H1 (cell line): ENCODE measurements at regions not wholly inside any gene's neighbourhood (a gene's known extent, or its start where the extent isn't known, plus 50 kb on each side); places are given as distances from the start of the nearest gene placed in this dataset.
A peak's percentile ranks its signal among the peaks of the same experiment; 100 is the strongest.

Experiments used
- CTCF ChIA-PET: fragments of 300-600 bp; sonication (Branson Sonifier 250); formaldehyde crosslinking; loops from one replicate; lab custom pipeline; 2021; ENCODE audit not compliant: partially characterized antibody; lab: Charles Lee
- POLR2A ChIA-PET: fragments of 300-600 bp; sonication (Branson Sonifier 250); formaldehyde crosslinking; loops from one replicate; lab custom pipeline; 2021; ENCODE audit warnings: inconsistent platforms; ENCODE audit not compliant: partially characterized antibody; lab: Charles Lee
- DNase-seq, 2 experiments: peaks; one replicate each; pipeline versions ENCODE4 v3.0.0 to v3.0.0-alpha.2; 2010 to 2022; ENCODE audit warnings: low spot score in 2 of 2, low read depth in 1 of 2, mixed read lengths in 1 of 2
- FAIRE-seq: peaks from 2 replicates; lab custom pipeline; 2011; peaks lifted over from hg19 to GRCh38; lab: Jason Lieb, UNC
- H2AFZ ChIP-seq: 2 replicates; pipeline ENCODE4 v1.8.1; 2012; ENCODE audit warnings: low read length, inconsistent platforms
- H2AK5ac ChIP-seq: 2 replicates; pipeline ENCODE4 v1.6.1; 2013; ENCODE audit warnings: low read depth, low read length
- H2BK120ac ChIP-seq: replicated peaks from 2 replicates; pipeline ENCODE3; 2013; ENCODE audit warnings: low read depth, low read length, inconsistent platforms
- H2BK12ac ChIP-seq: 2 replicates; pipeline ENCODE4 v1.6.1; 2013; ENCODE audit warnings: low read depth, low read length
- H2BK15ac ChIP-seq: 2 replicates; pipeline ENCODE4 v1.6.1; 2013; ENCODE audit warnings: low read length
- H2BK20ac ChIP-seq: 2 replicates; pipeline ENCODE4 v1.6.1; 2013; ENCODE audit warnings: low read length
- H2BK5ac ChIP-seq: 2 replicates; pipeline ENCODE4 v1.6.1; 2013; ENCODE audit warnings: low read depth, low read length
- H3K14ac ChIP-seq: 2 replicates; pipeline ENCODE4 v1.6.1; 2013; ENCODE audit warnings: inconsistent platforms; ENCODE audit not compliant: insufficient read length
- H3K18ac ChIP-seq: 2 replicates; pipeline ENCODE4 v1.6.1; 2013; ENCODE audit warnings: low read length; ENCODE audit errors: extremely low read depth
- H3K23ac ChIP-seq: 2 replicates; pipeline ENCODE4 v1.6.1; 2013; ENCODE audit warnings: inconsistent platforms; ENCODE audit not compliant: insufficient read length
- H3K23me2 ChIP-seq: 2 replicates; pipeline ENCODE4 v1.6.1; 2013; ENCODE audit warnings: low read depth, low read length
- H3K27ac ChIP-seq: 2 replicates; pipeline ENCODE4 v1.6.1; 2011; ENCODE audit warnings: low read depth, low read length, inconsistent platforms
- H3K27me3 ChIP-seq, 4 experiments: replicated peaks in 1 of 4; 1 replicate in 1 of 4; 2 replicates in 3 of 4; pipeline versions ENCODE4 v1.6.1 to v1.8.1; 2011 to 2013; ENCODE audit warnings: low read length in 3 of 4, mild to moderate bottlenecking in 3 of 4, inconsistent platforms in 2 of 4, mixed read lengths in 2 of 4, moderate library complexity in 1 of 4; ENCODE audit not compliant: control insufficient read depth in 3 of 4, insufficient read depth in 3 of 4; ENCODE audit errors: extremely low read depth in 1 of 4
- H3K36me3 ChIP-seq, 4 experiments: 2 replicates each; pipeline versions ENCODE4 v1.6.1 to v1.8.1; 2011 to 2013; ENCODE audit warnings: mild to moderate bottlenecking in 4 of 4, low read length in 3 of 4, moderate library complexity in 2 of 4, control low read depth in 1 of 4, inconsistent platforms in 1 of 4; ENCODE audit not compliant: insufficient read depth in 4 of 4, control insufficient read depth in 2 of 4
- H3K4ac ChIP-seq: replicated peaks from 2 replicates; pipeline ENCODE3; 2013; ENCODE audit warnings: low read length, low read depth, mixed read lengths, inconsistent platforms; ENCODE audit not compliant: insufficient read length
- H3K4me1 ChIP-seq, 4 experiments: replicated peaks in 1 of 4; 1 replicate in 1 of 4; 2 replicates in 3 of 4; pipeline versions ENCODE4 v1.6.1 to v1.8.1; 2011 to 2013; ENCODE audit warnings: low read length in 3 of 4, inconsistent platforms in 2 of 4, mixed read lengths in 1 of 4; ENCODE audit not compliant: insufficient read depth in 4 of 4, control insufficient read depth in 3 of 4
- H3K4me2 ChIP-seq, 2 experiments: 2 replicates each; pipeline versions ENCODE4 v1.6.1 to v1.8.1; 2011 to 2013; ENCODE audit warnings: low read depth in 2 of 2, low read length in 2 of 2, control low read depth in 1 of 2, inconsistent platforms in 1 of 2, mild to moderate bottlenecking in 1 of 2; ENCODE audit not compliant: insufficient read depth in 1 of 2
- H3K4me3 ChIP-seq, 4 experiments: fragments of 200-600, 300-600 bp in 1 of 4; sonication (generic), shearing (Covaris generic), sonication (Bioruptor Twin) in 1 of 4; 2 replicates each; pipeline versions ENCODE4 v1.5.1 to v1.8.1; 2011 to 2016; ENCODE audit warnings: low read length in 4 of 4, low read depth in 3 of 4, control low read depth in 2 of 4, inconsistent platforms in 2 of 4, mild to moderate bottlenecking in 2 of 4, mixed read lengths in 1 of 4, moderate library complexity in 1 of 4; ENCODE audit not compliant: insufficient read depth in 2 of 4; ENCODE audit errors: extremely low read depth in 1 of 4
- H3K56ac ChIP-seq: replicated peaks from 2 replicates; pipeline ENCODE3; 2013; ENCODE audit warnings: low read depth, mild to moderate bottlenecking, mixed read lengths, low read length, inconsistent platforms; ENCODE audit not compliant: insufficient read length
- H3K79me1 ChIP-seq: 2 replicates; pipeline ENCODE4 v1.6.1; 2013; ENCODE audit warnings: low read depth, low read length, control low read depth
- H3K79me2 ChIP-seq, 2 experiments: 2 replicates each; pipeline versions ENCODE4 v1.6.1 to v1.8.1; 2012 to 2013; ENCODE audit warnings: low read length in 2 of 2, mild to moderate bottlenecking in 2 of 2, inconsistent platforms in 1 of 2; ENCODE audit not compliant: insufficient read depth in 2 of 2, control insufficient read depth in 1 of 2
- H3K9ac ChIP-seq, 4 experiments: replicated peaks in 1 of 4; 1 replicate in 1 of 4; 2 replicates in 3 of 4; pipeline versions ENCODE4 v1.6.1 to v1.8.1; 2011 to 2013; ENCODE audit warnings: low read depth in 3 of 4, low read length in 3 of 4, control low read depth in 2 of 4, mild to moderate bottlenecking in 2 of 4, moderate library complexity in 2 of 4, inconsistent platforms in 1 of 4; ENCODE audit errors: extremely low read depth in 1 of 4
- H3K9me3 ChIP-seq, 2 experiments: 2 replicates each; pipeline versions ENCODE4 v1.6.1 to v1.8.1; 2012 to 2013; ENCODE audit warnings: mild to moderate bottlenecking in 2 of 2, moderate library complexity in 2 of 2, control low read depth in 1 of 2, inconsistent platforms in 1 of 2, low read depth in 1 of 2, low read length in 1 of 2, mixed read lengths in 1 of 2; ENCODE audit not compliant: insufficient read depth in 2 of 2
- H4K20me1 ChIP-seq, 2 experiments: replicated peaks in 1 of 2; 2 replicates each; pipeline versions ENCODE3 to v1.8.1; 2011 to 2013; ENCODE audit warnings: inconsistent platforms in 2 of 2, low read length in 2 of 2, mild to moderate bottlenecking in 1 of 2; ENCODE audit not compliant: insufficient read depth in 2 of 2, control insufficient read depth in 1 of 2
- H4K5ac ChIP-seq: 2 replicates; pipeline ENCODE4 v1.6.1; 2013; ENCODE audit warnings: low read length, low read depth, mixed read lengths, inconsistent platforms; ENCODE audit not compliant: insufficient read length
- H4K8ac ChIP-seq: 2 replicates; pipeline ENCODE4 v1.8.0; 2013; ENCODE audit warnings: mild to moderate bottlenecking, moderate library complexity, low read length, inconsistent platforms; ENCODE audit not compliant: insufficient read depth; ENCODE audit errors: extremely low read depth
- H4K91ac ChIP-seq: replicated peaks from 2 replicates; pipeline ENCODE3; 2013; ENCODE audit warnings: low read length, mixed read lengths, inconsistent platforms; ENCODE audit not compliant: insufficient read length
- CHD1 ChIP-seq: IDR thresholded peaks from 2 replicates; pipeline ENCODE4 v1.6.1; 2012; ENCODE audit warnings: low read depth, low read length, improper control_type of control experiment
- NANOG ChIP-seq: IDR thresholded peaks from 2 replicates; pipeline ENCODE4 v1.6.1; 2011; ENCODE audit warnings: low read length, low read depth, mild to moderate bottlenecking, inconsistent platforms; ENCODE audit not compliant: insufficient read depth, poor library complexity, severe bottlenecking
- TEAD4 ChIP-seq: IDR thresholded peaks from 2 replicates; pipeline ENCODE4 v1.6.1; 2012; ENCODE audit warnings: low read depth, low read length, inconsistent platforms, mixed read lengths

- Histone ChIP-seq H4K8ac (no peak overlapping the region), H3K27me3 (no peaks in the 10 kb centered on the region), H2BK20ac (no peak overlapping the region), H3K4me3 (no peak overlapping the region), H2AFZ (no peak overlapping the region), H2AK5ac (no peak overlapping the region), H3K9me3 (no peaks in the 10 kb centered on the region), H3K36me3 (no peaks in the 10 kb centered on the region), H3K23ac (no peak overlapping the region), H3K18ac (no peak overlapping the region), H2BK120ac (no peak overlapping the region), H3K4me1 (no peaks in the 10 kb centered on the region; a peak in 1 of 7 replicates), H3K23me2 (no peaks in the 10 kb centered on the region), H3K27ac (no peak overlapping the region), H2BK5ac (no peak overlapping the region), H4K5ac (no peak overlapping the region), H3K4me2 (no peak overlapping the region), H3K79me1 (no peaks in the 10 kb centered on the region), H4K20me1 (no peaks in the 10 kb centered on the region), H2BK12ac (no peak overlapping the region), H3K79me2 (no peaks in the 10 kb centered on the region), H3K56ac (no peak overlapping the region), H2BK15ac (no peak overlapping the region), H3K14ac (no peak overlapping the region), H3K9ac (no peak overlapping the region), H4K91ac (no peak overlapping the region), H3K4ac (no peak overlapping the region)
- 0 out of 2 replicates have a peak, but pooled peaks have one; percentile 23 for TF ChIP-seq TEAD4
- no peak for TF ChIP-seq CHD1
- peak; percentile 51 for TF ChIP-seq NANOG
- POLR2A ChIA-PET: no interaction called here
- FAIRE-seq (no peak), DNase-seq (no peak)
- CTCF ChIA-PET: interaction anchor here (1.3 kb wide), 1 partner anchor 9 kb away, joined by 5 read pairs; no protein-coding TSS in a partner anchor
These were observed 863.4 kb upstream of the KLHL29 start for GRCh38 chr2:22521620-22522019.
